Right atrium auricular region (tissue), 2 donors: ENCODE measurements at regions not wholly inside any gene's neighbourhood (a gene's known extent, or its start where the extent isn't known, plus 50 kb on each side); places are given as distances from the start of the nearest gene placed in this dataset.
"Not testable (repeated sequence)": the region's sequence is repeated elsewhere in the genome, so short reads cannot be mapped to it uniquely, and the experiment has no call there.

Experiments used
- DNase-seq: peaks from one replicate; pipeline ENCODE4 v3.0.0-alpha.2; 2019; ENCODE audit warnings: low spot score
- H3K27ac ChIP-seq, 2 donors: fragments of 200-600 bp; sonication (generic); 1 replicate in 1 of 2; 2 replicates in 1 of 2; pipeline ENCODE4 v1.5.1; 2016 to 2019
- H3K27me3 ChIP-seq, 2 donors: fragments of 200-600 bp; sonication (generic); one replicate each; pipeline versions ENCODE4 v1.5.1 to v1.6.0; 2017 to 2019
- H3K36me3 ChIP-seq: fragments of 200-600 bp; sonication (generic); one replicate; pipeline ENCODE4 v1.5.1; 2016
- H3K4me1 ChIP-seq, 2 donors: fragments of 200-600 bp; sonication (generic); one replicate each; pipeline versions ENCODE4 v1.5.1 to v1.6.0; 2017 to 2019
- H3K4me3 ChIP-seq, 2 donors: fragments of 200-600 bp; sonication (generic); 1 replicate in 1 of 2; 2 replicates in 1 of 2; pipeline ENCODE4 v1.5.1; 2017 to 2019; ENCODE audit warnings: mild to moderate bottlenecking in 1 of 2, moderate library complexity in 1 of 2
- H3K9me3 ChIP-seq, 2 donors: fragments of 200-600 bp; sonication (generic); one replicate each; pipeline ENCODE4 v1.5.1; 2019
- TF ChIP-seq, protein P1 (sequence below), 2 donors: fragments of 200-600 bp; sonication (generic); IDR thresholded peaks; one replicate each; pipeline ENCODE4 v1.5.1; 2019; ENCODE audit warnings: antibody characterized with exemption in 2 of 2

DNA sequence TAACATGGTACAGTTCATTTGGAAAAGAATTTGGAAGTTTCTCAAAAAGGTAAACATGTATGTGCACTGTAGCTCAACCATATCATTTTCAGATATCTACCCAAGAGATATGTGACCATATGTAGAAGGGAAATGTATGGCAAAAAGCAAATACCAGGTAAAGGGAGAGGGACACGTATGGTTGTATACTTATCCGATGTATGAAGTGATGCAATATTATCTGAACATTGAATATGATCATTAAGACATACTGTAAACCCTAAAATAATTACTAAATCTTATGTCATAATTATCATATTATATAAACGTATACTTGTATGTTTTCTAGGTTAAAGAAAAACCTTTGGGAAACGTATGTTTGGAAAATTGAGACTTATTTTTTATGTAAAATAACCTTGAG is 367.5 kb upstream of the KCND2 start:
- H3K36me3 ChIP-seq: no peaks in the 10 kb centered on the region
- no peaks in the 10 kb centered on the region for H3K4me1 ChIP-seq
- H3K4me3 ChIP-seq: no peak overlapping the region
- H3K9me3 ChIP-seq: peaks cover 0 to 4% of the 10 kb centered on the region in 2 donors
- TF ChIP-seq, protein P1, sequence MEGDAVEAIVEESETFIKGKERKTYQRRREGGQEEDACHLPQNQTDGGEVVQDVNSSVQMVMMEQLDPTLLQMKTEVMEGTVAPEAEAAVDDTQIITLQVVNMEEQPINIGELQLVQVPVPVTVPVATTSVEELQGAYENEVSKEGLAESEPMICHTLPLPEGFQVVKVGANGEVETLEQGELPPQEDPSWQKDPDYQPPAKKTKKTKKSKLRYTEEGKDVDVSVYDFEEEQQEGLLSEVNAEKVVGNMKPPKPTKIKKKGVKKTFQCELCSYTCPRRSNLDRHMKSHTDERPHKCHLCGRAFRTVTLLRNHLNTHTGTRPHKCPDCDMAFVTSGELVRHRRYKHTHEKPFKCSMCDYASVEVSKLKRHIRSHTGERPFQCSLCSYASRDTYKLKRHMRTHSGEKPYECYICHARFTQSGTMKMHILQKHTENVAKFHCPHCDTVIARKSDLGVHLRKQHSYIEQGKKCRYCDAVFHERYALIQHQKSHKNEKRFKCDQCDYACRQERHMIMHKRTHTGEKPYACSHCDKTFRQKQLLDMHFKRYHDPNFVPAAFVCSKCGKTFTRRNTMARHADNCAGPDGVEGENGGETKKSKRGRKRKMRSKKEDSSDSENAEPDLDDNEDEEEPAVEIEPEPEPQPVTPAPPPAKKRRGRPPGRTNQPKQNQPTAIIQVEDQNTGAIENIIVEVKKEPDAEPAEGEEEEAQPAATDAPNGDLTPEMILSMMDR (IDR thresholded peaks at IDR 0.05): no peak
- no peak overlapping the region for H3K27ac ChIP-seq
- no peak for DNase-seq
- H3K27me3 ChIP-seq: no peaks in the 10 kb centered on the region

DNA sequence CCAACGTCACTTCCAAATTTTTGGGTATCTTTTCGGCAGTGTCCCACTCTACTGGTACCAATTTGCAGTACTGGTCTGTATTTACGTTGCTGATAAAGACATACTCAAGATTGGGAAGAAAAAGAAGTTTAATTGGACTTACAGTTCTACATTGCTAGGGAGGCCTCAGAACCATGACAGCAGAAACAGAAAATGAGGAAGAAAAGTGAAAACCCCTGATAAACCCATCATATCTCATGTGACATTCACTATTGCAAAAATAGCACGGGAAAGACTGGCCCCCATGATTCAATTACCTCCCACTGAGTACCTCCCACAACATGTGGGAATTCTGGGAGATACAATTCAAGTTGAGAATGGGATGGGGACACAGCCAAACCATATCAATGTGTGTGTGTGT is 364.0 kb upstream of the KCND2 start:
- H3K9me3 ChIP-seq: peaks cover 0 to 10% of the 10 kb centered on the region in 2 donors
- no peaks in the 10 kb centered on the region for H3K36me3 ChIP-seq
- no peak overlapping the region for H3K27ac ChIP-seq
- H3K4me1 ChIP-seq: no peaks in the 10 kb centered on the region
- no peak for DNase-seq
- TF ChIP-seq, protein P1 (IDR thresholded peaks at IDR 0.05): no peak
- H3K4me3 ChIP-seq: no peak overlapping the region
- no peaks in the 10 kb centered on the region for H3K27me3 ChIP-seq

DNA sequence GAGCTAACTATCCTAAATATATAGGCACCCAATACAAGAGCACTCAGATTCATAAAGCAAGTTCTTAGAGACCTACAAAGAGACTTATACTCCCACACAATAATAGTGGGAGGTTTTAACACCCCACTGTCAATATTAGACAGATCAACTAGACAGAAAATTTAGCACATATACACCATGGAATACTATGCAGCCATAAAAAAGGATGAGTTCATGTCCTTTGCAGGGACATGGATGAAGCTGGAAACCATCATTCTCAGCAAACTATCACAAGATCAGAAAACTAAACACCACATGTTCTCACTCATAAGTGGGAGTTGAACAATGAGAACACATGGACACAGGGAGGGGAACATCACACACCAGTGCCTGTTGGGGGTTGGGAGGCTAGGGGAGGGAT is 358.9 kb upstream of the KCND2 start:
- not testable (repeated sequence) for H3K27me3 ChIP-seq, H3K36me3 ChIP-seq, H3K4me3 ChIP-seq, H3K27ac ChIP-seq, DNase-seq, H3K4me1 ChIP-seq
- H3K9me3 ChIP-seq: peaks cover 0 to 10% of the 10 kb centered on the region in 2 donors

DNA sequence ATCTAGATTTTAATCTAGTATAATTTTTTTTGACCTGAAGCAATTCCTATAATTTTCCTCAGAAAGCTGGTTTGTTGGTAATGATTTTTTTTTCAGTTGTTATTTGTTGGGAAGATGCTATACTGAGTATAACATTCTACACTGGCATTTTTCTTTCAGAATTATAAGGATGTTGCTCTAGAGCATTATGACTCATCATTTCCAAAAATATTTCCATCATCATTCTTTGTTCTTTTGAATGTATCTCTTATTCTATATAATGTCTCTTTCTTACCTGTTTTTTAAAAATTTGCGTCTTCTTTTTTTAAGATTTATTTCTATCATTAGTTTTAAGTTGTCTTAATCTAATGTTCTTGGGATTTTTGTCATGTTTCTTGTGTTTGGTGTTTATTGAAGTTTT is 356.5 kb upstream of the KCND2 start:
- H3K27me3 ChIP-seq: no peaks in the 10 kb centered on the region
- TF ChIP-seq, protein P1 (IDR thresholded peaks at IDR 0.05): no peak
- no peak for DNase-seq
- no peaks in the 10 kb centered on the region for H3K36me3 ChIP-seq
- H3K9me3 ChIP-seq: peaks cover 0 to under 1% of the 10 kb centered on the region in 2 donors
- H3K4me3 ChIP-seq: no peak overlapping the region
- no peaks in the 10 kb centered on the region for H3K4me1 ChIP-seq
- no peak overlapping the region for H3K27ac ChIP-seq

DNA sequence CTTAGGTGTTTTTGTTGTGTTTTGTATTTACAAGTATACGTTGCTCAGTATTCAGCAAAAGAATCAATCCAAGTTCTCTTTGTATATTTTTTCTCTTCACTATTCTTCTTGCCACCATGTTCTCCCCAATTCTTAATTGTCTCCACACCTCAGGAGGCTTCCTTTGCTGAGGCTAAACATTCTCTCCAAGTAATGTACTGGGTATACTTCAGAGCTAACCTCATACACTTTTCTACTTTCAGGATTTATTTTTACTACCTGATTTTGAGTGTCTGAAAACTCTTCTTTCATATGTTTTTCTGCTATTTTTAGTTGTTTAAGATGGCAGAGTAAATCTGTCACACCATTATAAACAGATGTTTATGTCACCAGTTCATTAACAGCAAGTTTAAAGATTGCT is 354.8 kb upstream of the KCND2 start:
- Histone ChIP-seq H3K4me3 (no peak overlapping the region), H3K36me3 (no peaks in the 10 kb centered on the region), H3K27me3 (no peaks in the 10 kb centered on the region), H3K4me1 (no peaks in the 10 kb centered on the region), H3K9me3 (no peaks in the 10 kb centered on the region), H3K27ac (no peak overlapping the region)
- TF ChIP-seq, protein P1 (IDR thresholded peaks at IDR 0.05): no peak
- no peak for DNase-seq

DNA sequence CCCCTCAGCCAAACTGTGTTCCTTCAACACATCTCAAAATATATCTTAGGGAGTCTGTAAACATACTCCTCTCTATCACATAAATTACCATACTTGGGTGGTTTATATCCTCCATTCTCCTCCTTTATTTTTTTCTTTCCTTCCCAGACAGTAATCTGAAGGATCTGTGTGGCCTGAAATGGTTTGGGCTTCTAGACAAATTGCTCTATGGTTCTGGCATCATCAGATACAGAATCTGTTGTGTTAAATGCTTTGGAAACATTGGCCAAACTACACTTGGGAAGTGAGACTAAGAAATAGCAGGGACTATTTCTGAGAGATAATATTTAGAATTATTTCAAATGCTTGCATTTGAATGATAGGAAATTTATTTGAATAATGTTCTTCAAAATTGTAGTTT is 353.0 kb upstream of the KCND2 start:
- Histone ChIP-seq H3K9me3 (no peaks in the 10 kb centered on the region), H3K27me3 (no peaks in the 10 kb centered on the region), H3K4me1 (no peaks in the 10 kb centered on the region), H3K36me3 (no peaks in the 10 kb centered on the region), H3K27ac (no peak overlapping the region), H3K4me3 (no peak overlapping the region)
- no peak for DNase-seq
- TF ChIP-seq, protein P1 (IDR thresholded peaks at IDR 0.05): no peak
